CD4-positive, CD25-positive, alpha-beta regulatory T cell (primary cell): ENCODE measurements at regions not wholly inside any gene's neighbourhood (a gene's known extent, or its start where the extent isn't known, plus 50 kb on each side); places are given as distances from the start of the nearest gene placed in this dataset.
"Not testable (repeated sequence)": the region's sequence is repeated elsewhere in the genome, so short reads cannot be mapped to it uniquely, and the experiment has no call there.

Experiments used
- ATAC-seq, 2 donors: fragments of 150-1000 bp; cut with Tn5 transposase; one replicate each; pipeline ENCODE4 v1.10.0; 2021; ENCODE audit warnings: low read depth in 2 of 2, moderate number of reproducible peaks in 2 of 2, moderate library complexity in 1 of 2
- DNase-seq, 3 donors: peaks; one replicate each; pipeline versions ENCODE4 v3.0.0 to v3.0.0-alpha.2; 2012 to 2022; ENCODE audit warnings: mixed read lengths in 1 of 3
- H3K27ac ChIP-seq: one replicate; pipeline ENCODE4 v1.7.0; 2013; ENCODE audit warnings: mild to moderate bottlenecking, low read length; ENCODE audit not compliant: insufficient read depth, poor library complexity, severe bottlenecking
- H3K27me3 ChIP-seq: one replicate; pipeline ENCODE4 v1.7.0; 2013; ENCODE audit warnings: low read length; ENCODE audit not compliant: control insufficient read depth, insufficient read depth
- H3K36me3 ChIP-seq: one replicate; pipeline ENCODE4 v1.7.0; 2013; ENCODE audit warnings: mild to moderate bottlenecking, low read length, moderate library complexity; ENCODE audit not compliant: control insufficient read depth, insufficient read depth
- H3K4me1 ChIP-seq: 2 replicates; pipeline ENCODE4 v1.7.0; 2013; ENCODE audit warnings: mild to moderate bottlenecking, low read length; ENCODE audit not compliant: insufficient read depth, control insufficient read depth, poor library complexity, severe bottlenecking
- H3K4me3 ChIP-seq: one replicate; pipeline ENCODE4 v1.7.0; 2013; ENCODE audit warnings: low read depth, mild to moderate bottlenecking, low read length, moderate library complexity
- H3K9me3 ChIP-seq, 2 experiments: 1 replicate in 1 of 2; 2 replicates in 1 of 2; pipeline ENCODE4 v1.7.0; 2013; ENCODE audit warnings: low read length in 2 of 2, mild to moderate bottlenecking in 1 of 2, moderate library complexity in 1 of 2; ENCODE audit not compliant: control insufficient read depth in 2 of 2
- H3K27ac Mint-ChIP-seq, 3 donors: one replicate each; pipeline ENCODE4 v1.8.0; 2020 to 2022; ENCODE audit warnings: mild to moderate bottlenecking in 3 of 3, mixed read lengths in 3 of 3, moderate library complexity in 2 of 3
- H3K27me3 Mint-ChIP-seq: one replicate; pipeline ENCODE4 v1.8.0; 2022; ENCODE audit warnings: mild to moderate bottlenecking, mixed read lengths
- H3K36me3 Mint-ChIP-seq: one replicate; pipeline ENCODE4 v1.8.0; 2020; ENCODE audit warnings: mixed read lengths
- H3K4me1 Mint-ChIP-seq, 4 donors: one replicate each; pipeline ENCODE4 v1.8.0; 2020 to 2022; ENCODE audit warnings: mixed read lengths in 4 of 4, mild to moderate bottlenecking in 1 of 4
- H3K4me3 Mint-ChIP-seq, 4 donors: one replicate each; pipeline ENCODE4 v1.8.0; 2020 to 2022; ENCODE audit warnings: mild to moderate bottlenecking in 4 of 4, mixed read lengths in 4 of 4, moderate library complexity in 3 of 4
- H3K9me3 Mint-ChIP-seq, 7 donors: one replicate each; pipeline ENCODE4 v1.8.0; 2020 to 2022; ENCODE audit warnings: mixed read lengths in 7 of 7, mild to moderate bottlenecking in 3 of 7, moderate library complexity in 2 of 7

DNA sequence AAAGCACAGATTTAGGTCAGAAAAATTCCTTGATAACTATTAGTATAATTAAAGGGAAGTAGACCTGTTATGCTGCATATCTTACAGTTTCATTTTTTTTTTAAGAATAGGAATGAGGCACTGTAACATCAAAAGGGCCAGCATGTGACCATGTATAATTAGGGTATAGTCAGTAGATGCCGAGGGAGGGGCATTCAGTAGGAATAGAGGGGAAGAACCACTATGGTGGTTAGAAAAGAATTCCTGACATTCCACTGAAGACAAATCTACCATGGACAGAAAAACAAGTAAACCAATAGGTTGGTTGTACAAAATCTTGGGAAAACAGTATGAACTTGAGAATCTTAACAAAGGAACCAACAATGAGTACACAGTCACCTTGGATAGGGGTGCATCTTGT is 78.4 kb upstream of the CCDC179 start:
- no peaks in the 10 kb centered on the region for H3K4me1 ChIP-seq
- H3K27ac ChIP-seq: no peak overlapping the region
- H3K4me1 Mint-ChIP-seq: no peaks in the 10 kb centered on the region
- no peaks in the 10 kb centered on the region for H3K27me3 Mint-ChIP-seq
- no peak overlapping the region for H3K4me3 Mint-ChIP-seq
- H3K9me3 ChIP-seq: no peaks in the 10 kb centered on the region
- H3K36me3 Mint-ChIP-seq: no peaks in the 10 kb centered on the region
- no peak overlapping the region for H3K4me3 ChIP-seq
- H3K27me3 ChIP-seq: no peaks in the 10 kb centered on the region
- ATAC-seq (no peak), DNase-seq (no peak)
- peaks cover 0 to 12% (median 5%) of the 10 kb centered on the region in 7 donors for H3K9me3 Mint-ChIP-seq
- no peak overlapping the region for H3K27ac Mint-ChIP-seq
- no peaks in the 10 kb centered on the region for H3K36me3 ChIP-seq

DNA sequence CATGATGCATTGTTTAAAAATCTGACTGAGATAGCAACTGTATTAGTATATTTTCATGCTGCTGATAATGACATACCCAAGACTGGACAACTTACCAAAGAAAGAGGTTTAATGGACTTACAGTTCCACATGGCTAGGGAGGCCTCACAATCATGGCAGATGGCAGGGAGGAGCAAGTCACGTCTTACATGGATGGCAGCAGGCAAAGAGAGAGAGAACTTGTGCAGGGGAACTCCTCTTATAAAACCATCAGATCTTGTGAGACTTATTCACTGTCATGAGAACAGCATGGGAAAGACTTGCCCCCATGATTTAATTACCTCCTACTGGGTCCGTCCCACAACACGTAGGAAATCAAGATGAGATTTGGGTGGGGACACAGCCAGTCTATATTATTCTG is 81.3 kb upstream of the CCDC179 start:
- not testable (repeated sequence) for H3K27me3 Mint-ChIP-seq
- H3K9me3 Mint-ChIP-seq: peaks cover 0 to 12% (median 6%) of the 10 kb centered on the region in 7 donors

DNA sequence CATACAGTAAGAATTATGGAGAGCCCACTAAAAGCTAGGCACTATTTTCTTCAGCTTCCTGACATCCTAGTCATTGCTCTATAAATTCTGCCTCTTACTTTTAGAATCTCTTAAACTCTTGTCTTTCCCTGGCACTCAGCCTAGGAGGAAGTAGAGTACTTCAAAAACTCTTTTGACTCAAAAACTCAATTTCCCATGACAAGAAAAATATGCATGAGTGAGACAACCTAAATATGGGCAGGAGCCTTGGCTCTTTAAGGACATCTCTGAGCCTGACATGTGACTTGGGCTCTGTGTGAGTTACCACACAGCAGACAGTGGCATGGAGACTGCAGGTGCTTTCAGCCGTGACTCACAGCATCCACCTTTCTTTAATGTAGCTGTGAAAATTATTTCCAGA is 97.5 kb upstream of the CCDC179 start:
- H3K27ac ChIP-seq: no peak overlapping the region
- Mint-ChIP-seq H3K27ac (no peak overlapping the region), H3K36me3 (no peaks in the 10 kb centered on the region), H3K27me3 (no peaks in the 10 kb centered on the region), H3K4me3 (no peak overlapping the region), H3K4me1 (no peaks in the 10 kb centered on the region), H3K9me3 (peaks cover 0 to 15% (median 4%) of the 10 kb centered on the region in 7 donors)
- ATAC-seq: no peak
- no peaks in the 10 kb centered on the region for H3K9me3 ChIP-seq
- no peak overlapping the region for H3K4me3 ChIP-seq
- no peaks in the 10 kb centered on the region for H3K36me3 ChIP-seq
- H3K4me1 ChIP-seq: no peaks in the 10 kb centered on the region
- H3K27me3 ChIP-seq: no peaks in the 10 kb centered on the region
- DNase-seq: no peak

More for the DNA sequence above, 81.3 kb upstream of the CCDC179 start:
- H3K4me1 ChIP-seq, H3K36me3 ChIP-seq, H3K4me1 Mint-ChIP-seq, H3K4me3 Mint-ChIP-seq, ATAC-seq, DNase-seq, H3K36me3 Mint-ChIP-seq, H3K4me3 ChIP-seq, H3K27ac Mint-ChIP-seq, H3K27me3 ChIP-seq, H3K27ac ChIP-seq, H3K9me3 ChIP-seq: not testable (repeated sequence)

DNA sequence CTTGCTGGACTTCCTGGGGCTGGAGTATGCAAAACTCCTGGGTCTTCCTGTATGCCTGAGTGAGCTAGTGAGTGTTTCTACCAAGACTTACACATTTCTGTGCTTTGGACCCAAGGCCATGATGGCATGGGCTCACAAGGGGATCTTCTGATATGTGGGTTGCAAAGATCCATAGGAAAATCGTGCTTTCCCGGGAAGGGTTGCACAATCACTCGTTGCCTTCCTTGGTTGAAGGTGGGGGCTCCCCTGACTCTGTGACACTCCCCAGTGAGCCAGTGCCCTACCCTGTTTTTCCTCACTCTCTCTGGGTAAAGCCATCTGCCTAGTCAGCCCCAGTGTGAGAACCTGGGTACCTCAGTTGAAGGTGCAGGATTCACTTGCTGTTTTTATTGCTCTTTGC is 114.0 kb upstream of the CCDC179 start:
- Mint-ChIP-seq H3K4me3 (no peak overlapping the region), H3K4me1 (no peaks in the 10 kb centered on the region), H3K36me3 (no peaks in the 10 kb centered on the region), H3K27ac (no peak overlapping the region), H3K9me3 (peaks cover 2 to 33% (median 13%) of the 10 kb centered on the region in 7 donors), H3K27me3 (no peaks in the 10 kb centered on the region)
- Histone ChIP-seq H3K36me3 (no peaks in the 10 kb centered on the region), H3K4me3 (no peak overlapping the region), H3K27me3 (no peaks in the 10 kb centered on the region), H3K9me3 (peaks cover 3 to 13% of the 10 kb centered on the region in 2 experiments), H3K27ac (no peak overlapping the region), H3K4me1 (no peaks in the 10 kb centered on the region)
- no peak for ATAC-seq
- no peak for DNase-seq

DNA sequence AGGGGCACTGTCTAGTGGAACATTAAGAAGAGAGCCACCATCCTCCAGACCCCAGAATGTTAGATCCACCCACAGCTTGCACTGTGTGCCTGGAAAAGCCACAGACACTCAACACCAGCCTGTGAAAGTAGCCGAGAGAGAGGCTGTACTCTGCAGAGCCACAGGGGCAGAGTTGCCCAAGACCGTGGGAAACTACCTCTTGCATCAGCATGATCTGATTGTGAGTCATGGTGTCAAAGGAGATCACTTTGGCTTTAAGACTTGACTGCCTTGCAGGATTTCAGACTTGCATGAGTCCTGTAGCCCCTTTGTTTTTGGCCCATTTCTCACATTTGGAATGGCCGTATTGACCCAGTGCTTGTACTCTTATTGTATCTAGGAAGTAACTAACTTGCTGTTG is 115.9 kb upstream of the CCDC179 start:
- Mint-ChIP-seq H3K4me1 (no peaks in the 10 kb centered on the region), H3K36me3 (no peaks in the 10 kb centered on the region), H3K27me3 (no peaks in the 10 kb centered on the region), H3K27ac (no peak overlapping the region), H3K9me3 (peaks cover 2 to 28% (median 17%) of the 10 kb centered on the region in 7 donors), H3K4me3 (no peak overlapping the region)
- no peak overlapping the region for H3K4me3 ChIP-seq
- no peaks in the 10 kb centered on the region for H3K36me3 ChIP-seq
- DNase-seq (no peak), ATAC-seq (no peak)
- peaks cover 3 to 13% of the 10 kb centered on the region in 2 experiments for H3K9me3 ChIP-seq
- H3K4me1 ChIP-seq: no peaks in the 10 kb centered on the region
- no peaks in the 10 kb centered on the region for H3K27me3 ChIP-seq
- H3K27ac ChIP-seq: no peak overlapping the region

DNA sequence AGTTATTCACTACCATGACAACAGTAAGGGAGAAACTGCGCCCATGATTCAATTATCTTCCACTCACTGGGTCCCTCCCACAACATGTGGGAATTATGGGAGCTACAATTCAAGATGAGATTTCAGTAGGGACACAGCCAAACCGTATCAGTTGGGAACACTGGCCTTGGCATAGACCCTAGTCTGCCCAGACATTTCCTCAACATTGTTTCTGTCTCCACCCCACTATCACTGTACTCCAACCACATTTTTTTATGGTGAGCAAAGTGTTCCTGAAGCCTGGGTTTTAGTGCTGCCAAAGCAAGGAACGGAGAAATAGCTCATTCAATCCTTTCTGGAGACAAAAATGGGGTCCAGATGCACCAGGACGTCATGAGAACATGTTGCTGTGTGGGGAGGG is 122.6 kb upstream of the CCDC179 start:
- no peak overlapping the region for H3K4me3 Mint-ChIP-seq
- H3K4me3 ChIP-seq: no peak overlapping the region
- H3K9me3 ChIP-seq: peaks cover 0 to 4% of the 10 kb centered on the region in 2 experiments
- H3K9me3 Mint-ChIP-seq: peaks cover 5 to 28% (median 8%) of the 10 kb centered on the region in 7 donors
- no peak overlapping the region for H3K27ac ChIP-seq
- DNase-seq: no peak
- no peaks in the 10 kb centered on the region for H3K4me1 Mint-ChIP-seq
- H3K4me1 ChIP-seq: no peaks in the 10 kb centered on the region
- no peak for ATAC-seq
- H3K36me3 ChIP-seq: no peaks in the 10 kb centered on the region
- H3K27ac Mint-ChIP-seq: no peak overlapping the region
- no peaks in the 10 kb centered on the region for H3K27me3 ChIP-seq
- no peaks in the 10 kb centered on the region for H3K36me3 Mint-ChIP-seq
- no peaks in the 10 kb centered on the region for H3K27me3 Mint-ChIP-seq

DNA sequence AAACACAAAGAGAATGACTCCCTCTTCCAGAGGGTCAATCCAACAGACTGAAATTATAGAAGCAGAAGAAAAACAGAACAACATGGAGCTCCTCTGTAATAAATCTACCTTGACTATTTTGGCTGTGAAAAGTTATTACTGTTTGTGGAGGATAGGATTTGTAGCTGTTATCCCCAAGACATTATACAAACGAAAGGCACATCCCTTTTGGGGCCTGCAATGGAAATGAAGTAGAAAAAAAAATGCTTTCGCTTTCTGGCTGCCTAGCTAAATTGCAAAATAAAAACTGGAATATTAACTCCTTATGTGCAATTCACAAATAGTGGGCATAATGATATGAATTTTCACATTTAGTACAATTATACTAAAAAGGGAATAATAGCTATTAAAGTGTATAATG is 123.8 kb upstream of the CCDC179 start:
- H3K4me3 ChIP-seq: no peak overlapping the region
- H3K27ac Mint-ChIP-seq: no peak overlapping the region
- H3K36me3 ChIP-seq: no peaks in the 10 kb centered on the region
- no peak for ATAC-seq
- H3K4me3 Mint-ChIP-seq: no peak overlapping the region
- no peak for DNase-seq
- H3K9me3 Mint-ChIP-seq: peaks cover 4 to 38% (median 8%) of the 10 kb centered on the region in 7 donors
- H3K27me3 ChIP-seq: no peaks in the 10 kb centered on the region
- no peak overlapping the region for H3K27ac ChIP-seq
- H3K4me1 ChIP-seq: no peaks in the 10 kb centered on the region
- H3K9me3 ChIP-seq: peaks cover 3 to 4% of the 10 kb centered on the region in 2 experiments
- no peaks in the 10 kb centered on the region for H3K27me3 Mint-ChIP-seq
- no peaks in the 10 kb centered on the region for H3K4me1 Mint-ChIP-seq
- no peaks in the 10 kb centered on the region for H3K36me3 Mint-ChIP-seq

DNA sequence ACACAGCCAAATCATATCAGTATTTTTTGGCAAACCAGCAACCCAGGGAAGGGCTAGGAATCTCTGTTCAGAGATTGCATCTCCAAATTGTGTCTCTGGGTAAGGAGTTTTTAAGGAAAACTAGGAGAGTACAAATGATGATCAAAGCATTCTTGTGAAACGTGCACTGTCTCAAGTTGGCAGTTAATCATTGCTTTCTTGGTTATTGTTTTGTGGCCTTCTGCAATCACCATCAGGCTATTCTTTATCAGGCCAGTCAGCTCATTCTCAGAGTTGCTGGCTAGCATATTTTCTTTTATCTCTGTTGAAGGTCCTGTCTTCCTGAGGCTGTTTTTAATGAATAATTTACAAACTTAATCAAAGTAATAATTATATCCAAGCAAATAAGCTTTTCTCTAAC is 129.1 kb upstream of the CCDC179 start:
- H3K27ac ChIP-seq: no peak overlapping the region
- Mint-ChIP-seq H3K4me1 (no peaks in the 10 kb centered on the region), H3K4me3 (no peak overlapping the region), H3K27ac (no peak overlapping the region), H3K27me3 (no peaks in the 10 kb centered on the region), H3K36me3 (peaks cover 4% of the 10 kb centered on the region), H3K9me3 (peaks cover 0 to 39% (median 8%) of the 10 kb centered on the region in 7 donors)
- DNase-seq (no peak), ATAC-seq (no peak)
- H3K4me1 ChIP-seq: no peaks in the 10 kb centered on the region
- H3K27me3 ChIP-seq: no peaks in the 10 kb centered on the region
- H3K36me3 ChIP-seq: no peaks in the 10 kb centered on the region
- H3K4me3 ChIP-seq: no peak overlapping the region
- peaks cover 9 to 23% of the 10 kb centered on the region in 2 experiments for H3K9me3 ChIP-seq
